KMS-11 (cell line): ENCODE measurements at regions not wholly inside any gene's neighbourhood (a gene's known extent, or its start where the extent isn't known, plus 50 kb on each side); places are given as distances from the start of the nearest gene placed in this dataset.

ENCODE experiments used
- H2AFZ ChIP-seq: fragments of 200-600 bp; sonication (generic); 2 replicates; pipeline ENCODE4 v1.6.1; 2016; ENCODE audit warnings: antibody characterized with exemption, mixed run types, low read depth
- H3K27ac ChIP-seq: fragments of 200-600 bp; sonication (generic); 2 replicates; pipeline ENCODE4 v1.6.1; 2016; ENCODE audit warnings: mild to moderate bottlenecking, mixed run types
- H3K27me3 ChIP-seq: fragments of 200-600 bp; sonication (generic); 2 replicates; pipeline ENCODE4 v1.6.1; 2017; ENCODE audit warnings: mild to moderate bottlenecking, low read depth, mixed run types, moderate library complexity; ENCODE audit not compliant: insufficient read depth
- H3K36me3 ChIP-seq: fragments of 200-600 bp; sonication (generic); 2 replicates; pipeline ENCODE4 v1.6.1; 2017; ENCODE audit warnings: mild to moderate bottlenecking, mixed run types; ENCODE audit not compliant: insufficient read depth
- H3K4me1 ChIP-seq: fragments of 200-600 bp; sonication (generic); 2 replicates; pipeline ENCODE4 v1.6.1; 2016; ENCODE audit warnings: mild to moderate bottlenecking, low read depth, mixed run types; ENCODE audit not compliant: poor library complexity, severe bottlenecking
- H3K4me2 ChIP-seq: fragments of 200-600 bp; sonication (generic); 2 replicates; pipeline ENCODE4 v1.7.0; 2016; ENCODE audit warnings: mild to moderate bottlenecking, mixed run types
- H3K4me3 ChIP-seq: fragments of 200-600 bp; sonication (generic); IDR thresholded peaks from 2 replicates; pipeline ENCODE4 v1.6.1; 2017; ENCODE audit warnings: low read depth, low read length, mixed read lengths; ENCODE audit not compliant: insufficient read depth
- H3K79me2 ChIP-seq: fragments of 200-600 bp; sonication (generic); 2 replicates; pipeline ENCODE4 v1.6.1; 2016; ENCODE audit warnings: low read depth, mixed run types; ENCODE audit not compliant: insufficient read depth
- H3K9ac ChIP-seq: fragments of 200-600 bp; sonication (generic); 2 replicates; pipeline ENCODE4 v1.6.1; 2016; ENCODE audit warnings: mild to moderate bottlenecking, mixed run types
- H4K20me1 ChIP-seq: fragments of 200-600 bp; sonication (generic); 2 replicates; pipeline ENCODE4 v1.6.1; 2016; ENCODE audit warnings: mild to moderate bottlenecking, mixed run types; ENCODE audit not compliant: insufficient read depth
- TF ChIP-seq, protein P1 (sequence below): fragments of 200-600 bp; sonication (generic); conservative IDR thresholded peaks from 2 replicates; pipeline ENCODE4 v1.6.1; 2017; ENCODE audit warnings: low read depth, mild to moderate bottlenecking, antibody characterized with exemption, low read length, moderate library complexity, mixed read lengths

DNA sequence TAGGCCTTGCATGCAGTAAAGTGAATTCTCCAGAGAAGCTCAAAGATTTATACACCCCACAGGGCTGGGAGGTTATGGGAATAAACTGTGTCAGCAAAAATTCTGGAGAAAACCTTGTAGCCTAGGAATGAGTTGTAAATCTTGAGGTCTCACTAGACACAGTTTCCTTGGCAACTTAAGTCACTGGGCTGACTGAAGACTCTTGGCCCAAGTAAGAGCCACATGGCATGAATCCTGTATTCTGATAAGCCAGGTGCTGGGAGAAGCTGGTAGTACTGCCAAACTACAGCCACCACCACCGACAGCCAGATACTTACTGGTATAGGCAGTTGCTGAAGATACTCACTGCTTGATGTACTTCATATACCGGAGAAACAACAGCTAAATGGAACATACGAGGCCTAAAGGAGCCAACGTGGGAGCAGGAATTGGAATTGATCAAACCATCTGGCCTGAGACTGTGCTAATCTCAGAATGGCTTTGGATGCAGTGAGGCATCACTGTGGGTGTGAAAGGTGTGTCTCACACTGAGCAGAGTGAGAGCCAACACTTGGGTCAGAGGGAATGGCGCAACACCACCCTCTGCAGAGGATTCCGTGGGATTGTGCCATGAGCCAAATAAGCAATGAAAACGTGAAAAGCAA, 102.8 kb upstream of the TMCC3 start:
- no peak overlapping the region for H3K4me3 ChIP-seq
- TF ChIP-seq, protein P1, sequence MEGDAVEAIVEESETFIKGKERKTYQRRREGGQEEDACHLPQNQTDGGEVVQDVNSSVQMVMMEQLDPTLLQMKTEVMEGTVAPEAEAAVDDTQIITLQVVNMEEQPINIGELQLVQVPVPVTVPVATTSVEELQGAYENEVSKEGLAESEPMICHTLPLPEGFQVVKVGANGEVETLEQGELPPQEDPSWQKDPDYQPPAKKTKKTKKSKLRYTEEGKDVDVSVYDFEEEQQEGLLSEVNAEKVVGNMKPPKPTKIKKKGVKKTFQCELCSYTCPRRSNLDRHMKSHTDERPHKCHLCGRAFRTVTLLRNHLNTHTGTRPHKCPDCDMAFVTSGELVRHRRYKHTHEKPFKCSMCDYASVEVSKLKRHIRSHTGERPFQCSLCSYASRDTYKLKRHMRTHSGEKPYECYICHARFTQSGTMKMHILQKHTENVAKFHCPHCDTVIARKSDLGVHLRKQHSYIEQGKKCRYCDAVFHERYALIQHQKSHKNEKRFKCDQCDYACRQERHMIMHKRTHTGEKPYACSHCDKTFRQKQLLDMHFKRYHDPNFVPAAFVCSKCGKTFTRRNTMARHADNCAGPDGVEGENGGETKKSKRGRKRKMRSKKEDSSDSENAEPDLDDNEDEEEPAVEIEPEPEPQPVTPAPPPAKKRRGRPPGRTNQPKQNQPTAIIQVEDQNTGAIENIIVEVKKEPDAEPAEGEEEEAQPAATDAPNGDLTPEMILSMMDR = no peak
- H3K27me3 ChIP-seq = no peaks in the 10 kb centered on the region
- H4K20me1 ChIP-seq = no peaks in the 10 kb centered on the region
- no peak overlapping the region for H3K9ac ChIP-seq
- H3K36me3 ChIP-seq = no peaks in the 10 kb centered on the region
- H3K4me2 ChIP-seq = no peak overlapping the region
- no peak overlapping the region for H3K27ac ChIP-seq
- H3K4me1 ChIP-seq = no peaks in the 10 kb centered on the region
- no peaks in the 10 kb centered on the region for H3K79me2 ChIP-seq
- no peak overlapping the region for H2AFZ ChIP-seq

GRCh38 chr12:94750864-94751263, 100.5 kb upstream of the TMCC3 start:
- no peak overlapping the region for H3K4me3 ChIP-seq
- H3K4me1 ChIP-seq = no peaks in the 10 kb centered on the region
- H3K36me3 ChIP-seq = no peaks in the 10 kb centered on the region
- TF ChIP-seq, protein P1 = no peak
- H2AFZ ChIP-seq = no peak overlapping the region
- H3K4me2 ChIP-seq = no peak overlapping the region
- H3K79me2 ChIP-seq = no peaks in the 10 kb centered on the region
- no peak overlapping the region for H3K27ac ChIP-seq
- H4K20me1 ChIP-seq = no peaks in the 10 kb centered on the region
- H3K9ac ChIP-seq = no peak overlapping the region
- no peaks in the 10 kb centered on the region for H3K27me3 ChIP-seq

GRCh38 chr12:94749890-94750289, 99.5 kb upstream of the TMCC3 start:
- Histone ChIP-seq H4K20me1 (no peaks in the 10 kb centered on the region), H3K79me2 (no peaks in the 10 kb centered on the region)
- TF ChIP-seq, protein P1 = no peak

DNA sequence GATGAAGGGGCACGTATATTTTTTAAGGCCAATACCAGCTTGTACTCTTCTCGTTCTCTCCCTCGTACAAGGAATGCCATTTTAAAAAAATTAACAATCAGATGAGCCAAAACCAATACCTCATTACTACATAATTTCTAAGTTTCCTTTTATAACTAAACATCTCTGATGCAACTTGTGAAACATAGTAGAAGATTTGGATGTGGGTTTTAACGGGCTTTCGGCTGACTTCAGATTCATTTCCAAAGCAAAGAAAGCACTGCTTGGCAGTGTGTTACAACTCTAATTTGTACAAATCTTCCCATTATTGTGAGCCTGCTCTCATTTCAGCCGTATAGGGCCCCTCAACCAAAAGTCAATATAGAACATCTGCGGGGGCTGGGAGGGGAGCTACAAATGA, 99.1 kb upstream of the TMCC3 start:
- H3K4me3 ChIP-seq = no peak overlapping the region
- H3K4me1 ChIP-seq = no peaks in the 10 kb centered on the region
- TF ChIP-seq, protein P1 = no peak
- H2AFZ ChIP-seq = no peak overlapping the region
- no peak overlapping the region for H3K4me2 ChIP-seq
- H3K27me3 ChIP-seq = no peaks in the 10 kb centered on the region
- no peak overlapping the region for H3K27ac ChIP-seq
- H3K79me2 ChIP-seq = no peaks in the 10 kb centered on the region
- no peaks in the 10 kb centered on the region for H3K36me3 ChIP-seq
- no peak overlapping the region for H3K9ac ChIP-seq
- no peaks in the 10 kb centered on the region for H4K20me1 ChIP-seq

More at GRCh38 chr12:94749890-94750289, 99.5 kb upstream of the TMCC3 start:
- no peaks in the 10 kb centered on the region for H3K4me1 ChIP-seq
- H3K27me3 ChIP-seq = no peaks in the 10 kb centered on the region
- no peak overlapping the region for H2AFZ ChIP-seq
- H3K36me3 ChIP-seq = no peaks in the 10 kb centered on the region
- no peak overlapping the region for H3K27ac ChIP-seq
- H3K9ac ChIP-seq = no peak overlapping the region
- H3K4me3 ChIP-seq = no peak overlapping the region
- no peak overlapping the region for H3K4me2 ChIP-seq
